Right hindlimb (tissue), 1 donor: ENCODE measurements at regions not wholly inside any gene's neighbourhood (a gene's known extent, or its start where the extent isn't known, plus 50 kb on each side); places are given as distances from the start of the nearest gene placed in this dataset.
"Not testable (repeated sequence)": the region's sequence is repeated elsewhere in the genome, so short reads cannot be mapped to it uniquely, and the experiment has no call there.

Experiments
- DNase-seq: peaks from one replicate; pipeline ENCODE4 v3.0.0-alpha.2; 2018

DNA sequence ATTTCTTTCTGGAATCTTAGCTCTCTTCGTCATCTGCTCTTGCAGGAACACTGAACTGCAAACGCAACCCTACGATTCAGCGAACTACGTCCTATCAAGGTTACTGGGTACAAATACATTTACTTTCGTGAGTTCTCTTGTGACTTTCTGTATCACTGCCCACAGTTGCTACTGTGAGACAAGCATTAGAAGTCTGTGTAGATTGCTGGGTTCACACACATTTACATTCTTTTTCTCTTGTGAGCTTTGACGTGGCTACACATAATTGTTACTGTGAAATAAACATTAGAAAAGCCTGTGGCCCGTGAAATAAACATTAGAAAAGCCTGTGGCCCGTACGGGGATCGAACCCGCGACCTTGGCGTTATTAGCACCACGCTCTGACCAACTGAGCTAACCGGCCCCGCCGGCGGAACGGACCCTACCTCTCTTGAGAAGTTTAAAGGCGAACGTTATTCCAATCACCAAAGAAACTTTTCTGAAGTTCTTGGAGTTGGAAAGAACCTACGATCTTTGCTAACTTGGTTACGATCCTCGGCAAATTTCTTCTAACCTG is 61.2 kb upstream of the ZNF322 start:
- not testable (repeated sequence) for DNase-seq

GRCh38 chr6:26730019-26730766 is 70.6 kb upstream of the ZNF322 start:
- DNase-seq = not testable (repeated sequence)

- not testable (repeated sequence) for DNase-seq
Measured at GRCh38 chr6:26734776-26735472, 75.4 kb upstream of the ZNF322 start.

DNA sequence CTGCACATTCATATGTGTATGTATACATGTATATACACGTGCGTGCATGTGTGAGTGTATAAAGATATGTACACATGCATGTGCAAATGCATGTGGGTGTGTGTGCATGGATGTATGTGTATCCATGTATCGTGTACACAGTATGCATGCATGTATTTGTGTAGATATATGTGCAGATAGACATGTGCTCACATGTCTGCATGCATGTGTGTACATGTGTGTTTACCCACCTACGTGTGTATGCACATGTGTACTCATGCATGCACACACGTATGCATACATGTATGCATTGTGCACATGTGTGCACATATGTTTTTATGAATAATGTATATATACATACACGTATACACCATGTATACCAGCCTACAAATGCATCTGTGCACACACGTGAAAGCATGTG is 80.3 kb upstream of the ZNF322 start:
- no peak for DNase-seq

GRCh38 chr6:26743157-26743821 is 83.7 kb upstream of the ZNF322 start:
- DNase-seq = no peak

- DNase-seq = no peak
Measured at GRCh38 chr6:26743941-26744699, 84.6 kb upstream of the ZNF322 start.

- DNase-seq = not testable (repeated sequence)
Measured at GRCh38 chr6:26744837-26745282, 85.3 kb upstream of the ZNF322 start.

- DNase-seq = not testable (repeated sequence)
Measured at GRCh38 chr6:26745964-26746363, 86.4 kb upstream of the ZNF322 start.

DNA sequence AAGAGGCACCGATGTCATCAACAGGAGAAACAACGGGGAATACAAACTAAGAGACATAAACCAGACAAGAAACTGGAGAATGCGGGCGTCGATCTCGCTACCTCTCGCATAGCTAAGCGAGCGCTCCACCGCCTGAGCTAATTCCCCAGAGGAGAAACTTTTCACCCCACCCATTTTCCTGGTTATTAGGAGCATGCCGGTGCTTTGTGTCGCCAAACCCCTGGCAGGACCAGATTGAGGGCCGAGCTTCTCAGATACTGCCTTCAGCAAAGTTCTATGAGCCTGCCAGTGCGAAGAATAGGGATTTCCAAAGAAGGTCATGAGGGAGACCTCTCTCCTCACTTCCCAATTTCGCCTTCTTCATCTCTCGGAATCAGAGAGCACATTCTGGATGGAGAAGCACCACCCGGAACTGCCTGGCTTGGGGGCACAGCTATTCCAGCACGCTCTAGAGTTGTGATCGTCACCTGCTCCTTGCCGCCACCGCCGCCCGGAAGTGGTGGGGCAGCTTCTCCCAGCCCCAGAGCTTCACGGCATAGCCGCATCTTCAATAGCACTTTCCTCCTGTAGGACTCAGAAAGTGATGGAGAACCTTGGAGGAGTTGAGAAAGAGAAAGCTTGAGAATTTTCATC is 89.7 kb upstream of the ZNF322 start:
- not testable (repeated sequence) for DNase-seq

DNA sequence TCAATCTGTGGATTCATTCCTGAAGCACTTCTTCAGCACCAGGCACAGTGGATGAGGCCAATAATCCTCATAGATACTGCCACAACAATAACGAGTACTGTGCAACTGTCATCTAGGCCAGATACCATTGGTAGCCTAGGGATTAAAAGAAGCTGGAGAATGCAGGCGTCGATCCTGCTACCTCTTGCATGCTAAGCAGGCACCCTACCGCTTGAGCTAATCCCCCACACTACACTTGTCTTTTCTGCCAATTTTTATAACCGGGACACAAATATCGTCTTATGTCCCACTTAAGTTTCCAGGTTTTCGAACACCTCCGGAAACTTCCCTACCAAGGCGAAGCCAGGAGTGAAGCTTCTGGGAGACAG is 90.2 kb upstream of the ZNF322 start:
- DNase-seq = not testable (repeated sequence)

GRCh38 chr6:26754212-26754611 is 94.7 kb upstream of the ZNF322 start:
- no peak for DNase-seq

DNA sequence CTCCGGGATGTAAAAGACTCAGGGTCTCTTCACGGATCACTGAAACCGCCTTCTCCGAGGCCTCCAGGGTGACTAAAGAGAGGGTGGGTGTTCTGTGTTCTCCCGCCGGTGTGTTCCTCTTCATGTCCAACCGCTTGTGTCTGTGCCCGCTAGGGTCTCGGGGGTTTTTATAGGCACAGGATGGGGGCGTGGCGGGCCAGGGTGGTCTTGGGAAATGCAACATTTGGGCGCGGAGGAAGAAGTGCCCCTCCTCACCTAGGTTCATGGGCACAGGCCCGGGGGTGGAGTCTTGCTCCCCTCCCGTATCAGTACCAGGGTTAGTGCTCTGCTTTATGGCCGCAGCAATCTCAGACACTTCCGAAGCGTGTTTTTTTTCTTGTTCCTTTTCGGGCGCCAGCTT is 95.3 kb upstream of the ZNF322 start:
- not testable (repeated sequence) for DNase-seq

DNA sequence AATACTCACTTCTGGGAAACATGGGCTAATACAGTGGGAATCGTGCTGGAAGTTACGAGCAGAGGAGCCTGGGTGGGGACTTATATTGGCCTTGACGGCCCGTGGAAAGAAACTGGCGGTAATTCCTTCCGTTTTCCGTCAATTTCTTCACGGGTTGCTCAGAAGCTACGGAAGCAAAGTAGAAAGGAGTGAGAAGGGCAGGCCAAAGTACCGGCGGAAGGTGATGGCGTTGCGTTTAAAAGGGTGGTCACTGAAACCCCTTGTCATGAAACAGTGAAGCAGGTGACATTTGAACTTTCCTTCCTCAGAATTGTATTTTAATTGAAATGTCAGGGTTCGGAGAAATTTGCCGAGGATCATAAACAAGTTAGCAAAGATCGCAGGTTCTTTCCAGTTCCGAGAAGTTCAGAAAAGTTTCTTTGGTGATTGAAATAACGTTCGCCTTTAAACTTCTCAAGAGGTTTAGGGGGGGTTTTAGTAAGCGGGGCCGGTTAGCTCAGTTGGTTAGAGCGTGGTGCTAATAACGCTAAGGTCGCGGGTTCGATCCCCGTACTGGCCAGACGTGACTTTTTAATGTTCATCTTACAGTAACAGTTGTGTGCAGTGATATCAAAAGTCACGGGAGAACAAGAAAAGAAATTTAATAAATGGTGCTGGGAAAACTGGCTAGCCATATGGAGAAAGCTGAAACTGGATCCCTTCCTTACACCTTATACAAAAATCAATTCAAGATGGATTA is 96.7 kb upstream of the ZNF322 start:
- DNase-seq = not testable (repeated sequence)

- not testable (repeated sequence) for DNase-seq
Measured at GRCh38 chr6:26766203-26766902, 106.8 kb upstream of the ZNF322 start.

DNA sequence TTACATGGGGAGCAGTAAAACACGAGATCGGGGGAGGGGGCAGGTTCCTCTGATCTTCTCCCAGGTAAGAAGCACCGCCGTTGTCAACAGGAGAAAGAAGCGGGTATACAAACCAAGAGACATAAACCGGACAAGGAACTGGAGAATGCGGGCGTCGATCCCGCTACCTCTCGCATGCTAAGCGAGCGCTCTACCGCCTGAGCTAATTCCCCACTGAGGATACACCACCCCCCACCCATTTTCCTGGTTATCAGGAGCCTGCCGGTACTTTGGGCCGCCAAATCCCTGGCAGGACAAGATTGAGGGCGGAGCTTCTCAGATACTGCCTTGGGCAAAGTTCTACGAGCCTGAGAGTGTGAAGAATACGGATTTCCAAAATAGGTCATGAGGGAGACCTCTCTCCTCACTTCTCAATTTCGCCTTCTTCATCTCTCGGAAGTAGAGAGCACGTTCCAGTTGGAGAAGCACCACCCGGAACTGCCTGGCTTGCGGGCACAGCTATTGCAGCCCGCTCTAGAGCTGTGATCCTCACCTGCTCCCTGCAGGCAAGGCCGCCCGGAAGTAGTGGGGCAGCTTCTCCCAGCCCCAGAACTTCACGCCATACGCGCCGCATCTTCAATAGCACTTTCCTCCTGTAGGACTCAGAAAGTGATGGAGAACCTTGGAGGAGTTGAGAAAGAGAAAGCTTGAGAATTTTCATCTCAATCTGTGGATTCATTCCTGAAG is 111.6 kb upstream of the ZNF322 start:
- DNase-seq = not testable (repeated sequence)

- not testable (repeated sequence) for DNase-seq
Measured at GRCh38 chr6:26773414-26773813, 113.9 kb upstream of the ZNF322 start.

- not testable (repeated sequence) for DNase-seq
Measured at GRCh38 chr6:26780563-26780962, 121.0 kb upstream of the ZNF322 start.

- DNase-seq = not testable (repeated sequence)
Measured at GRCh38 chr6:26795474-26796307, 136.1 kb upstream of the ZNF322 start.
